HG03432 (cell line): ENCODE measurements at regions not wholly inside any gene's neighbourhood (a gene's known extent, or its start where the extent isn't known, plus 50 kb on each side); places are given as distances from the start of the nearest gene placed in this dataset.
"Not testable (repeated sequence)": the region's sequence is repeated elsewhere in the genome, so short reads cannot be mapped to it uniquely, and the experiment has no call there.

ENCODE experiments used
- ATAC-seq: cut with Tn5 transposase; IDR thresholded peaks from one replicate; pipeline ENCODE4 v1.9.1; 2021; ENCODE audit warnings: mild to moderate bottlenecking, moderate library complexity; ENCODE audit not compliant: unreplicated experiment

DNA sequence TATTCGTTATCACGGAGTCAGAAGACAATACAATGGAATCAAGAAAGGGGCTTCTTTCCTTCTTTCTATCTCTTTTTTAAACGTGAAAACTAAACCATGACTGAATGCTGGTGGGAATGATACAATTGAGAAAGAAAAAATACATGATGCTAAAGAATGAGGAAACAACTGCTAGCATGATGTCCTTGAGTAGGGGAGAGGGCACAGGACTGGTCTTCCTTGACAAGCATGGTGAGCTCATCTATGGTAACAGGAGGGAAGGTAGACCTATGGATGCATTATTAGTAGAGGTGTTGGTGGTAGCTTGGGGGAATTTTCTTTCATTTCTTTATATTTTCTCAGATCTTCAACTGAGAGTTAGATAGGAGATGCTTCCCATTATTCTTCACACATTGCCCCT is 88.9 kb upstream of the COL1A2 start:
- ATAC-seq: no peak

DNA sequence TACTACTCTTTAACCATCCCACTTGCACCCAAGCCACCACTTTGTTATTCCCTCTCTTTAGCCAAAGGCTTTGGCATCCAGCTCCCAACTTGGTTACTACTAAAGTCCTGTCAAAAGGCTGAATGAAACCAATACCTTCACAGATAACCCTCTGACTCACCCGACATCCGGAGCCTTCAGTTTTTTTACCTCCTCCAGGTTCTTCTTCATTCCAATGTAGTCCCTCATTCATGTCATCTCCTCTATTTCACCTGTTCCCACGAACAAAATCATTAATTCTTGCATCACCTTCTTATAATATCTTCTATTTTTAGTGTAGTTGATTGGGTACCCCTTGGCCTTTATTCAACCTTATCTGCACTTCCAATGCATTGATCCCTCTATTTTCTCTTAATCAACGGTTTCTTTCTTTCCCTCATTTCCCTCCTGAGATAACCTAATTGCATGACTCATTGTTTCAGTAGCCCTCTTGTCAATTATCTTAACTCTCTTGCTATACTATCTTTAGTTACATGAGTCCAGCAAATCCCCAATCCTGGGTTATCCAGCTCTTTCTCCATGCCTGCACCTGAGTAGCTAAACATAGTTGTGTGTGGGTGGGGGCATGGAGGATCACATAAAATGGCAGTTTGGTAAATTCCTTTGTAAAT is 87.2 kb upstream of the COL1A2 start:
- ATAC-seq: no peak

DNA sequence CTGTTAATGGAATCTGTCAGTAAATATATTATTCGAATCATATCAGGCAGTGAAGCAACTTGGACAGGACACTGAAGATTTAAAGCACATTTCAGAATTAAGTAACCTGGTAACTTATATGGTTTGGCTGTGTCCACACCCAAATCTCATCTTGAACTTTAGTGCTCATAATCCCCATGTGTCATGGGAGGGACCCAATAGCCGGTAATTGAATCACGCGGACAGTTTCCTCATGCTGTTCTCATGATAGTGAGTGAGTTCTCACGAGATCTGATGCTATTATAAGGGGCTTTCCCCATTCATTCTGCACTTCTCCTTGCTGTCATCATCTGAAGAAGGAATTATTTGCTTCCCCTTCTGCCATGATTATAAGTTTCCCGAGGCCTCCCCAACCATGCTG is 83.2 kb upstream of the COL1A2 start:
- ATAC-seq: no peak

DNA sequence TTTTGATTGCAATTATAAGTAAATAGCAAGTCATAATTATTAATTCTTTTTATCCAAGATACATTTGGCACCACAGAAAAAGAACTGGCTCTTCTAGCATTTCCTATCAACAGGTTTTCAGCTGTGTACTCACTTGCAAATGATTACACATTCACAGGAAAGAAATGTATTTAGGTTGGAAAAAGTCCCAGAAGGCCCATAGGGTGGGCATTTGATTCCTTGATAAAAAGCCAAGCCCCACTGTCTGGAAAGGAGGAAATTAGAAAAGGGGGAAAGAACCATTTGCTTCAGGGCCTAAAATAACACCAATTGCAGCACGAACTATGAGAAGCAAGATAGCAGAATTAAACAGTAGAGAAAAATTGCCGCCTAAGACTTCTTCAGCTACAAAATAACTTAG is 80.8 kb upstream of the COL1A2 start:
- no peak for ATAC-seq

DNA sequence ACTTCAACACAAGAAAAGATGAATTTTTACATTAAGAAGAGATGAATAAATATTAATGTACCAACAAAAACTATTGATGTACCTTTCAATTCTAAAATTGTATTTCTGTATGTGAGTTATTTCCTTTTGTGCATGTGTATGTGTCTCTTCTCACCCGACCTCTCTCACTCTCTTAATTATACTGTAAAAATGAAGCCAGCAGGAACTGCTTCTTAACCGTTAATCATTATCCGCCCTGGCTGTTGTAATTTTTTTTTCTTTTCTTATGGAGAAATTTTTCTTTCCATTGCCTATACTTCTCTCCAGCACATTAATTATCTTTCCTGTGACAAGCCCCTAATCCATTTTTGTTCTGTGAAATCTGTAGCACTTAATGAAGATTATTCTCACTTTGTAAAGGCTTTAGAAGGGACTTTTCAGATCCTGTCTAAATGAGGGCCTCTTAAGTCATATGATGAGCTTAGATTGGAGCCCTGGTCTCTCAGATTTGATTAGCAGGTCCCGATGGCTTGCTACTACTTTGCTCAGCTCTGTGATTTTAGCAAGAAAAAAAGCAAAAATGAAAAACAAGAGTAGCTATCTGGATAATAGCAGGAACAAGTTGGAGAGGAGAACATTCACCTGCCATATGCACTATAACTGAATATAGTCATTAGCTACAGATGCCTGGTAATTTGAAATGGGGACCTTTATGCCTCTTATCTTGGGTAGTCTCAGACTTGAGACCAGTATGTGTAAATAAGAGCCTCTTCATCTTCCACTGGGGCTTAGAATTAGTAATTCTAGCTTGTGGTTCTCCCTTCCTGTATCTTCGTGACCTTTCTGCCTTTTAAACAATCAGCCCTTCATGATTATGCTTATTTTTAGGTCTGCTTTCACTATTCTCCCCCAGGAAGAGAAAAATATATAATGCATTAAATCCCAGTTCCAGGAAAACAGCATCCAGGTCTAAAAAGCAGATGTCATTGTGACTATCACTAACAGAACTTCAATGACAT is 80.0 kb upstream of the COL1A2 start:
- ATAC-seq: no peak

DNA sequence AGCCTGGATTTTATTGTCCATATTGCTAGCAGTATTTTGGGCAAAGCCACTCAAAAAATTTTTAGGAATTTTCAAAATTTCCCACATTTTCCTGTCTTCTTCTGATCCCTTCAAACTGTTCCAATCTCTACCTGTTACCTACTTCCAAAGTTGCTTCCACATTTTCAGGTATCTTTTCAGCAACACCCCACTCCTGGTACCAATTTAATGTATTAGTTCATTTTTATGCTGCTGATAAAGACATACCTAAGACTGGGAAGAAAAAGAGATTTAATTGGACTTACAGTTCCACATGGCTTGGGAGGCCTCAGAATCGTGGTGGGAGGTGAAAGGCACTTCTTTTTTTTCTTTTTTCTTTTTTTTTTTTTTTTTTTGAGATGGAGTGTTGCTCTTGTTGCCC is 73.6 kb upstream of the COL1A2 start:
- ATAC-seq: not testable (repeated sequence)

DNA sequence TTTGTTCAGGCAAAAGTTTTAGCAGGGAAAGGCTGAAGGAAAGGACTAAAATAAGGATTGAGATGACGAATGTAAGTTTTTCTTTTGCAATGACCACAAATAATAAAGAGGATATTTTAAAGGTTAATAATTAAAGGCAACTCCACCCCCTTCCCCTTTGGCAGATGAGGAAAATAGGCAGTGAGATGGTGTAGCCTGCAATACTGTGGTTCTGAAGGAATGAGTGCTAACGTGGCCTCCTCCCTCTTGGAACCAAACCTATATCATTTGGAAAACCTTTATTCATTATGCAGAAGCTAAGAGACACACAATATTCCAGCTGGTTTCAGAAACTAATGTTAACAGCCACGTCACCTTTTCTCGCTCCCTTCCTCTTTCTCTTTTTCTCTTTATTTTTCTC is 70.9 kb upstream of the COL1A2 start:
- no peak for ATAC-seq

DNA sequence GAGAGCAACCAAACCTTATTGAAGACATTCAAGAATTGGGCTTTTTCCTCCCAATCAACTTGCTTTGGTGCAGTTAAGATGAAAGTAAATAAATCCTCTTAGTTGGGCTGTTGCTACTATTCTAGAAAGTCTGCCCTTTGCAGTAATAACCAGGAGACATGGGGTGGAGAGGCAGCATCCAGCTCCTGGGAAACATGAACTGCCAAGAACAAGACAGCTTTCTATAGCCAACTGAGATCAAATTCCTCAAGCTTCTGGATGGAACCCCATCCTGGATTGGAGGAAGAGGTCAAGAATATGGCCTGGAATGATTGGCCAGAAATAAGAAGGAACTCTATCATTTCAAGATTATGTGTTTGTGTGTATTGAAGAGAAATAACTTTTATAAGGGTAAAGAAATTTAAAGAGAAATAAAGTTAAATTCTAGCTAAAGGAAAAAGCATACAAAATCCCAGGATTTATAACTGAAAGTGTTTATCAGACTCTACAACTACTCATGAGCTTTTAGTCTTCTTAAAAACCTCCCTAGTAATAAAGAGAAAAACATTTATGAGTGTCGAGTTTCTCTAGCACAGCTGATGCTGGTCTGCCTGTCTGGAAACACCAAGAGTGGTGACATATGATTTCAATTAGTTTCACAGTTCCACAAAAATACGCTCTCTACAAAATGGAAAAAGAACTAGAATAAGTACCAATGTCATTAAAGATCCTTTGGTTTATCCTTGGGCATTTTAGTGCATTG is 70.1 kb upstream of the COL1A2 start:
- no peak for ATAC-seq

DNA sequence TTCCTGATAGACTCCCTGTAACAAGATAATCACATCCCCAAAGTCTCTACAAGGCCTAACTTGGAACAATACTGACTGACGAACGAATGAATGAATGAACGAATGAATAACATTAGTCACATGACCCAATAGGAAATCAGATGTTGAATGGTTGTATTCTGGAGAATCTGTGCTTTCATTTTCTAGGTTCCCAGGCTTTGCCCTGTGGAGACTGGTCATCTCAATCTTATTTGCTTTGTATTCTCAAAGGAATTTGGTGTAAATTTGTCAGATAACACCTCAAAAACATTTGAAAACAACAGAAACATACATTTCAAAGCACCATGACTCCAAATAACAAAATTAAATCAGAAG is 69.6 kb upstream of the COL1A2 start:
- ATAC-seq: no peak

DNA sequence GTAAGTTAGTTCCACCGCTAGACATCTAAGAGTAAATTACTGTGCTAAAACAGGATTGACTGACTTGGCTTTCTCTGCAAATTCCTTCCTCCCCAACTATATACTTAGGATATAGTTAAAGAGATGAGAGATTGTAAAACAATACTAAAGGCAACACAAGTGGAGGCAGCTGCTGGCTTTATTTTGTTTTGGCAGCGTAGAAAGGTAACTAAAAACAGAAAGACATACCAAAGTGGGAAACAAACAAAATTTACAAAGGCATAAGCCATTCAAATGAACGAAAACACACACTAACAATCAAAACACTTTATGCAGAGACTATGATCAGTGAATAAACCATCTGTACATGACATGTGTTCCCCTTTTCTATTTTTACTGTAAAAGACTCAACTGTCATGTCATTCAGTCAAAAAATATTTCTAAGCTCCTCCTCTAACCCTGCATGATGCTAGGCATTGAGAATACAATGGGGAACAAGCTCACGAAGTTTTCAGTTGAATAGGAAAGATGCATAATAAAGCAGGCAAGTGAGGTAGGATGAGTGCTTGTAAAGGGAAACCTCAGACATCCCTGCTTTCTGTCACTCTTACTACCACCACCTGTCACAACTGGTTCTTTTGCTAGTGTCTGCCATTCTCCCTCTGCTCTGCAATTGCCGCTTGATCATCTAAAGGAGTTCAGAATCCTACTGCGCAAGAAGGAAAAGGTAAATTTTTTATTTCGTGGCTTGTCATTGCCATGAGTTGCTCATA is 64.2 kb upstream of the COL1A2 start:
- ATAC-seq: no peak

DNA sequence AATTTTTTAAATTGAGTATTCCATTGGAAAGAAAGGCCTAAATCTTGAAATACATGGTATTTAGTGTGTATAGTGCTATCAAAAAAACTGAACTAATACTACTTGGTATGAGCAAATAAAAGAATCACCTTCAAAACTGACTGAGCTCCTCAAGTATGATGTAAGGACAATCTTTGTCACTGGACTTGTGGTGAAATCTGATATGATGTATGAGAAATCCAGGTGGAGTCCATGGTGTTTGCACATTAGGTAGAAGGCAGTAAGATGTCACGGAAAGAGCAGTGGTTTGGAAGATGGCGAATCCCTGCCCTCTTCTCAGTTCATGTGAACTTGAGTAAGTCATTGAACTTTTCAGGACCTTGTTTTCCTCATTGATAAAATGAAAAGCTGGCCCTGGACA is 62.1 kb upstream of the COL1A2 start:
- ATAC-seq: no peak

DNA sequence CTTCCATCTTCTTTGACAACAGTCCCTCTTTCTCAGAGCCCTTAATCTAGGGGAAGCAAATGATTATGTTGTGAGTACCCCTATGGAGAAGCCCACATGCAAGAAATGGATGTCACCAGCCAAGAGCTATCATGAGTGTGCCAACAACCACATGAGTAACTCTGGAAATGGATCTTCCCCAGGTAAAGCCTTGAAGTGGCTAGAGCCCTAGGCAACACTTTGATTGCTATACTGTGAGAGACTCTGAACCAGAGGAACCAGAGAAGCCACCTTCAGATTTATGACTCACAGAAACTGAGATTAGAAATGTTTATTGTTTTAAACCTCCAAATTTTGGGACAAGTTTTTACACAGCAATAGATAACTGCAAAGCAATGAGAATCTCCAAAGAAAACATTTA is 60.9 kb upstream of the COL1A2 start:
- no peak for ATAC-seq

DNA sequence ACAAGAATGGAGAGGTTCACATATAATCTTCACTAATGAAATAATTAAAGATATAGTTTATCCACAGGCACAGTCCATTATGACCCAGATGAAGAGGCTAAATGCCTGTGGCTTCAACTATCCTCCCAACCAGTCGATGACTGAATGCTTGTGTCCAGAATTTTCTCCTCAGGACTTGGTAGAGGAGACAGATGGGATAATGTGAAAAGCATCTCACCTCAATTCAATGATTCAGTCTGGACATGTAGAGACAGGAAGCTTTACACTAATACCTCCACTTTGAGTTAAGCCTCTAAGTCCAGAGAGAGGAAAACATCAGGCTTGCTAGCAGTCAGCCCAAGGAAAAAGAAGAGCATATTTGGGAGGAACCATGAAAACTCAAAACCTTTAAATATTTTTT is 59.1 kb upstream of the COL1A2 start:
- no peak for ATAC-seq

DNA sequence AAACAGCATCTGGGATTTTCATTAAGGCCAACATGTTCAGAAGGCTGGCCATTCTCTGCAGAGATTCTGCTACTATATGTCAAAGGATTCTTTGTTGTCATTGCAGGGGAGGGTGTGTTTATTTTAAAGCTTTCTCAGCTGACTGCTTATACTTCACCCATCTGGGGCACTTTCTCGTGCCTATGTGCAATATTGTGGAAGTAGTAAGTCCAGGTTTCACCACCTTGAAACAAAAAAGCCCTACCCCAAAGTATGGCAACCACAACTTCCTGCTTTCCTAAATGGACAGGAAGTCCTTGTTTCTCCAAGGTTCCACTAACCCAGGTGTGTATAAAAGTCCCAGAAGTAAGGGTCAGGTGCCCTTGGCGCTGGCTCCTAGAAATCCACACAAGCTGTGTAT is 58.7 kb upstream of the COL1A2 start:
- no peak for ATAC-seq

DNA sequence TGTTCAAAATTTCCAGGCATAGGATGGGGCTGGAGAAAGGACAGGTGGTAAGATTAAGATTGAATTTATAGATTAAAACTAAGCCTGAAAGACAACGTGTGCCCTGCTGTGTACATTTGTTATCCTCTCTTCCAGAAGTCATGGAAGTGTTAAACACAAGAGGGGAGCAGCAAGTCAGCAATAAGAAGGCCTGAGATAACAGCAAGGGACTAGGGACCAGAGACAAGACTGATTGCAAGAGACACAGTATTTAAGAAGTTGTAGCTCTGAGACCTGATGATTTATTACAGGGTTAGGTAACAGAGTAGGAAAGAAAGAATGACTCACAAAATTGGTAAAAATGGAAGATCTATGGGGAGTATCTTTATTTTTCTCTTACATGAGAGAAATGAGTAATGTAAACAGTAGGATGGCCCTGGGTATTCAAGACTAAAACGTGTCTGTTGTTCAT is 55.7 kb upstream of the COL1A2 start:
- no peak for ATAC-seq

DNA sequence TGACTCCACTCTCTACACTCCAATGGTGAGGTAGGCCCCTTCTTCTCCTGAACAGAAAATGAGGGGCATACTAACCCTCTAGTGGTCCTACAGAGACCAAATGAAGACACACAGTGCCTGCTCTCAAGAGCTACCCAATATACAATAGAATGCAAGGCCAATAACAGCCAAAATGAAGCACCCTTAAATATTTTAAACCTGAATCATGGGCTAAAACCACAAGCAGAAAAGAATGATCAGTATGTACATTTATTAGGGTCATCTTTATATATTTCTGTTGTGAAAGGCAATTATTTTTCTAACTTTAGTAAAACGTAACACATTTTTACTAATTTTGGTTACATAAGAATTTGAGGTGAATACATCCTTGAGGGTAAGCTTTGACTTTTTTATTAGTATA is 49.9 kb upstream of the COL1A2 start:
- no peak for ATAC-seq
